Liver (tissue), 7 donors: ENCODE measurements at regions not wholly inside any gene's neighbourhood (a gene's known extent, or its start where the extent isn't known, plus 50 kb on each side); places are given as distances from the start of the nearest gene placed in this dataset.

Source experiments
- DNase-seq: peaks from one replicate; pipeline ENCODE4 v3.0.0-alpha.2; 2017; ENCODE audit warnings: low spot score
- H3K27ac ChIP-seq, 2 donors: one replicate each; pipeline ENCODE4 v1.7.0; 2013; ENCODE audit warnings: inconsistent platforms in 2 of 2, low read length in 2 of 2, control low read depth in 1 of 2, low read depth in 1 of 2, mild to moderate bottlenecking in 1 of 2
- H3K27me3 ChIP-seq, 4 donors: one replicate each; pipeline versions ENCODE4 v1.6.1 to v1.7.0; 2013; ENCODE audit warnings: low read length in 3 of 4, inconsistent platforms in 1 of 4, mild to moderate bottlenecking in 1 of 4, moderate library complexity in 1 of 4; ENCODE audit not compliant: control insufficient read depth in 4 of 4, insufficient read depth in 4 of 4
- H3K36me3 ChIP-seq, 4 donors: one replicate each; pipeline versions ENCODE4 v1.6.1 to v1.7.0; 2013; ENCODE audit warnings: low read length in 3 of 4, mild to moderate bottlenecking in 3 of 4, low read depth in 1 of 4, moderate library complexity in 1 of 4; ENCODE audit not compliant: control insufficient read depth in 4 of 4, insufficient read depth in 3 of 4
- H3K4me1 ChIP-seq, 4 donors: one replicate each; pipeline versions ENCODE4 v1.6.1 to v1.7.0; 2013; ENCODE audit warnings: low read length in 3 of 4, mild to moderate bottlenecking in 3 of 4, moderate library complexity in 1 of 4; ENCODE audit not compliant: control insufficient read depth in 4 of 4, insufficient read depth in 4 of 4
- H3K4me3 ChIP-seq, 3 donors: one replicate each; pipeline versions ENCODE4 v1.6.1 to v1.7.0; 2013; ENCODE audit warnings: low read length in 3 of 3, control low read depth in 1 of 3, low read depth in 1 of 3, mild to moderate bottlenecking in 1 of 3
- H3K9ac ChIP-seq, 2 donors: one replicate each; pipeline ENCODE4 v1.7.0; 2013; ENCODE audit warnings: low read length in 2 of 2, mild to moderate bottlenecking in 2 of 2, moderate library complexity in 2 of 2, control low read depth in 1 of 2, low read depth in 1 of 2
- H3K9me3 ChIP-seq, 4 donors: one replicate each; pipeline versions ENCODE4 v1.6.1 to v1.7.0; 2013; ENCODE audit warnings: low read length in 3 of 4; ENCODE audit not compliant: control insufficient read depth in 4 of 4
- EGR1 ChIP-seq, 2 donors: IDR thresholded peaks; 2 replicates each; pipeline ENCODE4 v1.6.1; 2016 to 2018; ENCODE audit warnings: antibody characterized with exemption in 2 of 2, low read depth in 2 of 2
- FOXA1 ChIP-seq: IDR thresholded peaks from 2 replicates; pipeline ENCODE4 v1.6.1; 2016; ENCODE audit warnings: antibody characterized with exemption
- FOXA2 ChIP-seq: IDR thresholded peaks from 2 replicates; pipeline ENCODE4 v1.6.1; 2016; ENCODE audit warnings: antibody characterized with exemption
- HNF4A ChIP-seq, 2 donors: conservative IDR thresholded peaks; 2 replicates each; pipeline ENCODE4 v1.6.1; 2016; ENCODE audit warnings: antibody characterized with exemption in 2 of 2, mild to moderate bottlenecking in 2 of 2
- HNF4G ChIP-seq: IDR thresholded peaks from 2 replicates; pipeline ENCODE4 v1.6.1; 2016; ENCODE audit warnings: antibody characterized with exemption
- JUND ChIP-seq, 2 donors: IDR thresholded peaks; 2 replicates each; pipeline ENCODE4 v1.6.1; 2016; ENCODE audit warnings: antibody characterized with exemption in 2 of 2
- MAX ChIP-seq: IDR thresholded peaks from 2 replicates; pipeline ENCODE4 v1.6.1; 2016; ENCODE audit warnings: antibody characterized with exemption
- NR2F2 ChIP-seq: IDR thresholded peaks from 2 replicates; pipeline ENCODE4 v1.6.1; 2016; ENCODE audit warnings: antibody characterized with exemption
- RAD21 ChIP-seq, 2 donors: IDR thresholded peaks; 2 replicates each; pipeline ENCODE4 v1.6.1; 2016; ENCODE audit warnings: antibody characterized with exemption in 2 of 2, mild to moderate bottlenecking in 2 of 2
- RXRA ChIP-seq, 2 donors: IDR thresholded peaks; 2 replicates each; pipeline ENCODE4 v1.6.1; 2017 to 2018; ENCODE audit warnings: antibody characterized with exemption in 2 of 2, mild to moderate bottlenecking in 1 of 2
- SP1 ChIP-seq: IDR thresholded peaks from 2 replicates; pipeline ENCODE4 v1.6.1; 2018; ENCODE audit warnings: antibody characterized with exemption, mild to moderate bottlenecking
- ZBTB33 ChIP-seq: IDR thresholded peaks from 2 replicates; pipeline ENCODE4 v1.6.1; 2016; ENCODE audit warnings: antibody characterized with exemption
- WGBS: extraction: QIAGEN DNeasy Blood & Tissue Kit; methylation state at CpG from one replicate; pipeline ENCODE4 v1.1.7; 2013; 5-methylcytosine and 5-hydroxymethylcytosine counted together
- TF ChIP-seq, protein P1 (sequence below): IDR thresholded peaks from 2 replicates; pipeline ENCODE4 v1.6.1; 2016; ENCODE audit warnings: antibody characterized with exemption
- TF ChIP-seq, protein P2 (sequence below): IDR thresholded peaks from 2 replicates; pipeline ENCODE4 v1.6.1; 2016; ENCODE audit warnings: antibody characterized with exemption, mild to moderate bottlenecking
- donor health status: healthy.
- donor health status: healthy.
- donor health status: healthy.
- donor health status: healthy.

GRCh38 chr5:108521011-108521700 is 139.3 kb upstream of the FBXL17 start:
- Histone ChIP-seq H3K27me3 (peaks cover 0 to 7% (median 0%) of the 10 kb centered on the region in 4 donors), H3K9me3 (no peaks in the 10 kb centered on the region), H3K36me3 (no peaks in the 10 kb centered on the region), H3K4me1 (no peaks in the 10 kb centered on the region), H3K9ac (no peak overlapping the region), H3K27ac (no peak overlapping the region), H3K4me3 (no peak overlapping the region)
- TF ChIP-seq HNF4G (no peak), FOXA1 (no peak), SP1 (no peak), JUND (IDR thresholded peaks at IDR 0.05) (no peak), FOXA2 (no peak), ZBTB33 (no peak), RXRA (IDR thresholded peaks at IDR 0.05) (no peak), HNF4A (conservative IDR thresholded peaks at IDR 0.05) (no peak), EGR1 (IDR thresholded peaks at IDR 0.05; ENCODE audit: low read depth in 2 of 2) (no peak), NR2F2 (no peak)
- 30% methylated on average over 7 of the region's 7 CpGs for WGBS
- DNase-seq, result no peak

- H3K4me1 ChIP-seq, result no peaks in the 10 kb centered on the region
- no peak overlapping the region for H3K9ac ChIP-seq
- no peaks in the 10 kb centered on the region for H3K9me3 ChIP-seq
- H3K36me3 ChIP-seq, result no peaks in the 10 kb centered on the region
- no peak overlapping the region for H3K27ac ChIP-seq
- TF ChIP-seq JUND (IDR thresholded peaks at IDR 0.05) (no peak), FOXA1 (no peak), MAX (no peak), FOXA2 (no peak), RAD21 (IDR thresholded peaks at IDR 0.05) (no peak), HNF4G (no peak)
- TF ChIP-seq, protein P1, sequence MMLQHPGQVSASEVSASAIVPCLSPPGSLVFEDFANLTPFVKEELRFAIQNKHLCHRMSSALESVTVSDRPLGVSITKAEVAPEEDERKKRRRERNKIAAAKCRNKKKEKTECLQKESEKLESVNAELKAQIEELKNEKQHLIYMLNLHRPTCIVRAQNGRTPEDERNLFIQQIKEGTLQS, result no peak
- TF ChIP-seq, protein P2, sequence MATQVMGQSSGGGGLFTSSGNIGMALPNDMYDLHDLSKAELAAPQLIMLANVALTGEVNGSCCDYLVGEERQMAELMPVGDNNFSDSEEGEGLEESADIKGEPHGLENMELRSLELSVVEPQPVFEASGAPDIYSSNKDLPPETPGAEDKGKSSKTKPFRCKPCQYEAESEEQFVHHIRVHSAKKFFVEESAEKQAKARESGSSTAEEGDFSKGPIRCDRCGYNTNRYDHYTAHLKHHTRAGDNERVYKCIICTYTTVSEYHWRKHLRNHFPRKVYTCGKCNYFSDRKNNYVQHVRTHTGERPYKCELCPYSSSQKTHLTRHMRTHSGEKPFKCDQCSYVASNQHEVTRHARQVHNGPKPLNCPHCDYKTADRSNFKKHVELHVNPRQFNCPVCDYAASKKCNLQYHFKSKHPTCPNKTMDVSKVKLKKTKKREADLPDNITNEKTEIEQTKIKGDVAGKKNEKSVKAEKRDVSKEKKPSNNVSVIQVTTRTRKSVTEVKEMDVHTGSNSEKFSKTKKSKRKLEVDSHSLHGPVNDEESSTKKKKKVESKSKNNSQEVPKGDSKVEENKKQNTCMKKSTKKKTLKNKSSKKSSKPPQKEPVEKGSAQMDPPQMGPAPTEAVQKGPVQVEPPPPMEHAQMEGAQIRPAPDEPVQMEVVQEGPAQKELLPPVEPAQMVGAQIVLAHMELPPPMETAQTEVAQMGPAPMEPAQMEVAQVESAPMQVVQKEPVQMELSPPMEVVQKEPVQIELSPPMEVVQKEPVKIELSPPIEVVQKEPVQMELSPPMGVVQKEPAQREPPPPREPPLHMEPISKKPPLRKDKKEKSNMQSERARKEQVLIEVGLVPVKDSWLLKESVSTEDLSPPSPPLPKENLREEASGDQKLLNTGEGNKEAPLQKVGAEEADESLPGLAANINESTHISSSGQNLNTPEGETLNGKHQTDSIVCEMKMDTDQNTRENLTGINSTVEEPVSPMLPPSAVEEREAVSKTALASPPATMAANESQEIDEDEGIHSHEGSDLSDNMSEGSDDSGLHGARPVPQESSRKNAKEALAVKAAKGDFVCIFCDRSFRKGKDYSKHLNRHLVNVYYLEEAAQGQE, result no peak
- H3K27me3 ChIP-seq, result peaks cover 0 to 12% (median 0%) of the 10 kb centered on the region in 4 donors
- DNase-seq, result no peak
- H3K4me3 ChIP-seq, result no peak overlapping the region
Measured at GRCh38 chr5:108516785-108517184, 134.9 kb upstream of the FBXL17 start.
